HL-60 (cell line): ENCODE measurements at regions not wholly inside any gene's neighbourhood (a gene's known extent, or its start where the extent isn't known, plus 50 kb on each side); places are given as distances from the start of the nearest gene placed in this dataset.

Experiments used
- CTCF ChIP-seq: IDR thresholded peaks from one replicate; pipeline ENCODE4 v1.5.1; 2011; ENCODE audit warnings: low read length, control low read depth, inconsistent platforms; ENCODE audit not compliant: insufficient read depth
- GABPA ChIP-seq: IDR thresholded peaks from 2 replicates; pipeline ENCODE4 v1.6.1; 2012; ENCODE audit warnings: low read depth
- POLR2AphosphoS5 ChIP-seq: IDR thresholded peaks from 2 replicates; pipeline ENCODE4 v1.6.1; 2012; ENCODE audit warnings: low read depth
- REST ChIP-seq: IDR thresholded peaks from 2 replicates; pipeline ENCODE4 v1.6.1; 2012; ENCODE audit warnings: low read depth; ENCODE audit not compliant: insufficient replicate concordance
- SPI1 ChIP-seq: IDR thresholded peaks from 2 replicates; pipeline ENCODE4 v1.6.1; 2012; ENCODE audit warnings: low read depth, mild to moderate bottlenecking, borderline replicate concordance

- TF ChIP-seq CTCF (no peak), POLR2AphosphoS5 (no peak), REST (no peak), GABPA (no peak), SPI1 (peak; percentile 88)
These were observed 327.1 kb upstream of the DDI1 start for GRCh38 chr11:103709371-103709770.
